Hepatocyte (in vitro differentiated cells): ENCODE measurements at regions not wholly inside any gene's neighbourhood (a gene's known extent, or its start where the extent isn't known, plus 50 kb on each side); places are given as distances from the start of the nearest gene placed in this dataset.

Source experiments
- DNase-seq: peaks from one replicate; pipeline ENCODE4 v3.0.0-alpha.2; 2016; ENCODE audit warnings: low spot score
- H2AFZ ChIP-seq: fragments of 200-600 bp; sonication (generic); 2 replicates; pipeline ENCODE4 v1.6.0; 2016; ENCODE audit warnings: antibody characterized with exemption, mild to moderate bottlenecking
- H3K27ac ChIP-seq: fragments of 200-600 bp; sonication (generic); 2 replicates; pipeline ENCODE4 v1.5.1; 2016; ENCODE audit warnings: mild to moderate bottlenecking
- H3K27me3 ChIP-seq: fragments of 200-600 bp; sonication (generic); 2 replicates; pipeline ENCODE4 v1.6.1; 2016
- H3K36me3 ChIP-seq: fragments of 200-600 bp; sonication (generic); replicated peaks from 2 replicates; pipeline ENCODE4 v1.5.1; 2016; ENCODE audit warnings: low read depth; ENCODE audit not compliant: insufficient read depth
- H3K4me1 ChIP-seq: fragments of 200-600 bp; sonication (generic); 2 replicates; pipeline ENCODE4 v1.5.1; 2016; ENCODE audit warnings: mild to moderate bottlenecking, moderate library complexity; ENCODE audit not compliant: insufficient read depth
- H3K4me2 ChIP-seq: fragments of 200-600 bp; sonication (generic); 2 replicates; pipeline ENCODE4 v1.6.0; 2016
- H3K4me3 ChIP-seq: fragments of 200-600 bp; sonication (generic); 2 replicates; pipeline ENCODE4 v1.5.1; 2016; ENCODE audit warnings: mild to moderate bottlenecking
- H3K79me2 ChIP-seq: fragments of 200-600 bp; sonication (generic); 2 replicates; pipeline ENCODE4 v1.6.0; 2017; ENCODE audit warnings: mild to moderate bottlenecking
- H3K9me2 ChIP-seq: fragments of 200-600 bp; sonication (generic); replicated peaks from 2 replicates; pipeline ENCODE4 v1.6.0; 2017; ENCODE audit warnings: mild to moderate bottlenecking; ENCODE audit not compliant: insufficient read depth
- H3K9me3 ChIP-seq: fragments of 200-600 bp; sonication (generic); 2 replicates; pipeline ENCODE4 v1.5.1; 2016; ENCODE audit warnings: low read depth, mild to moderate bottlenecking
- H4K20me1 ChIP-seq: fragments of 200-600 bp; sonication (generic); 2 replicates; pipeline ENCODE4 v1.6.0; 2016; ENCODE audit warnings: mild to moderate bottlenecking; ENCODE audit not compliant: insufficient read depth, poor library complexity, severe bottlenecking
- EZH2 ChIP-seq: fragments of 200-600 bp; sonication (generic); IDR thresholded peaks from 2 replicates; pipeline ENCODE4 v1.6.1; 2016; ENCODE audit warnings: antibody characterized with exemption, mild to moderate bottlenecking, borderline replicate concordance
- WGBS: methylation state at CpG from one replicate; pipeline ENCODE4 v1.1.6; 2016; ENCODE audit warnings: low lambda C conversion rate; ENCODE audit errors: missing lambda C conversion rate; 5-methylcytosine and 5-hydroxymethylcytosine counted together
- TF ChIP-seq, protein P1 (sequence below): fragments of 200-600 bp; sonication (generic); IDR thresholded peaks from 2 replicates; pipeline ENCODE4 v1.5.1; 2016; ENCODE audit warnings: antibody characterized with exemption, mild to moderate bottlenecking; ENCODE audit not compliant: poor library complexity

DNA sequence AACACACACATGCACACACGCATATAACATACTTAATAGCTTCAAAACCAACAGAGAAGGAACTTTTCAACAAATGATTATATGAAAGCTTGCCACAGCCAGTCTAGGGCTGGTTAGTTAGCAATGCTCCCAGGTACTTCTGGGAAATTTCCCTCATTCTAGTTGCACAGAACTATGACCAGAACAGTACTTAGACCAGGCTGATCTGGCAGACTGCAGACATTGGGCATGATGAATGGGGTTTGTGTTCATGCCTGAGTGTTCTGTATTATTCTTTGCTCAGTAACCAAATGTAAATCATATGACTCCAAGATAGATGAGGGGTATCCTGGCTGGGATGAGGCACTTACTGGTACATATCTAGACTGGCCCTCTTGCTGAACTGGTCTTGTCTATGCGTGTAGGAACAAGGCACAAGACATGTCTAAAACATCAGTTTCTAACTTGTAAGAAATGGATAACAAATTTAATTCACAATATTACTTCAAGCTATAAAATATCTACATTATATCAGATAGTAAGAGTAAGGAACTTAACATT, 50.3 kb upstream of the GEMIN8 start:
- Histone ChIP-seq H3K27me3 (no peaks in the 10 kb centered on the region), H3K79me2 (no peaks in the 10 kb centered on the region), H2AFZ (no peak overlapping the region), H3K9me2 (no peaks in the 10 kb centered on the region), H3K4me3 (no peak overlapping the region), H3K4me1 (no peaks in the 10 kb centered on the region), H3K4me2 (no peak overlapping the region), H3K27ac (no peak overlapping the region), H3K9me3 (no peaks in the 10 kb centered on the region), H3K36me3 (no peaks in the 10 kb centered on the region), H4K20me1 (no peaks in the 10 kb centered on the region)
- TF ChIP-seq EZH2, result no peak
- TF ChIP-seq, protein P1, sequence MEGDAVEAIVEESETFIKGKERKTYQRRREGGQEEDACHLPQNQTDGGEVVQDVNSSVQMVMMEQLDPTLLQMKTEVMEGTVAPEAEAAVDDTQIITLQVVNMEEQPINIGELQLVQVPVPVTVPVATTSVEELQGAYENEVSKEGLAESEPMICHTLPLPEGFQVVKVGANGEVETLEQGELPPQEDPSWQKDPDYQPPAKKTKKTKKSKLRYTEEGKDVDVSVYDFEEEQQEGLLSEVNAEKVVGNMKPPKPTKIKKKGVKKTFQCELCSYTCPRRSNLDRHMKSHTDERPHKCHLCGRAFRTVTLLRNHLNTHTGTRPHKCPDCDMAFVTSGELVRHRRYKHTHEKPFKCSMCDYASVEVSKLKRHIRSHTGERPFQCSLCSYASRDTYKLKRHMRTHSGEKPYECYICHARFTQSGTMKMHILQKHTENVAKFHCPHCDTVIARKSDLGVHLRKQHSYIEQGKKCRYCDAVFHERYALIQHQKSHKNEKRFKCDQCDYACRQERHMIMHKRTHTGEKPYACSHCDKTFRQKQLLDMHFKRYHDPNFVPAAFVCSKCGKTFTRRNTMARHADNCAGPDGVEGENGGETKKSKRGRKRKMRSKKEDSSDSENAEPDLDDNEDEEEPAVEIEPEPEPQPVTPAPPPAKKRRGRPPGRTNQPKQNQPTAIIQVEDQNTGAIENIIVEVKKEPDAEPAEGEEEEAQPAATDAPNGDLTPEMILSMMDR, result no peak
- 81% methylated on average over 2 of the region's 2 CpGs for WGBS
- DNase-seq, result no peak
